Suprapubic skin (tissue), 4 donors: ENCODE measurements at regions not wholly inside any gene's neighbourhood (a gene's known extent, or its start where the extent isn't known, plus 50 kb on each side); places are given as distances from the start of the nearest gene placed in this dataset.

Experiments used
- DNase-seq, 2 donors: peaks; one replicate each; pipeline ENCODE4 v3.0.0-alpha.2; 2019; ENCODE audit warnings: low spot score in 2 of 2
- H3K27ac ChIP-seq: fragments of 200-600 bp; sonication (generic); one replicate; pipeline ENCODE4 v1.5.1; 2019
- H3K27me3 ChIP-seq: fragments of 200-600 bp; sonication (generic); one replicate; pipeline ENCODE4 v1.5.1; 2019
- H3K36me3 ChIP-seq: fragments of 200-600 bp; sonication (generic); one replicate; pipeline ENCODE4 v1.5.1; 2019
- H3K4me1 ChIP-seq: fragments of 200-600 bp; sonication (generic); one replicate; pipeline ENCODE4 v1.5.1; 2019
- H3K4me3 ChIP-seq: fragments of 200-600 bp; sonication (generic); one replicate; pipeline ENCODE4 v1.5.1; 2019; ENCODE audit warnings: mild to moderate bottlenecking
- H3K9me3 ChIP-seq: fragments of 200-600 bp; sonication (generic); one replicate; pipeline ENCODE4 v1.5.1; 2019
- EP300 ChIP-seq: sonication (generic); formaldehyde crosslinking; IDR thresholded peaks from one replicate; pipeline ENCODE4 v1.6.1; 2017; ENCODE audit warnings: antibody characterized with exemption
- POLR2A ChIP-seq, 2 donors: fragments of 450-650 bp; IDR thresholded peaks; one replicate each; pipeline ENCODE4 v1.6.1; 2017; ENCODE audit warnings: antibody characterized with exemption in 2 of 2, mild to moderate bottlenecking in 2 of 2, moderate library complexity in 2 of 2
- POLR2AphosphoS5 ChIP-seq, 3 donors: sonication (generic); formaldehyde crosslinking; IDR thresholded peaks; one replicate each; pipeline ENCODE4 v1.6.1; 2017; ENCODE audit warnings: antibody characterized with exemption in 3 of 3
- WGBS: methylation state at CpG from one replicate; pipeline ENCODE4 v1.1.5; 2018; 5-methylcytosine and 5-hydroxymethylcytosine counted together
- TF ChIP-seq, protein P1 (sequence below), 2 donors: fragments of 200-600 bp in 1 of 2; fragments of 450-650 bp in 1 of 2; sonication (generic) in 1 of 2; IDR thresholded peaks; one replicate each; pipeline ENCODE4 v1.5.1; 2016 to 2019; ENCODE audit warnings: antibody characterized with exemption in 2 of 2, mild to moderate bottlenecking in 1 of 2, moderate library complexity in 1 of 2

- peaks cover 10% of the 10 kb centered on the region for H3K4me1 ChIP-seq
- 87% methylated on average over 12 of the region's 14 CpGs for WGBS
- no peak overlapping the region for H3K4me3 ChIP-seq
- no peaks in the 10 kb centered on the region for H3K36me3 ChIP-seq
- H3K27ac ChIP-seq, result no peak overlapping the region
- no peaks in the 10 kb centered on the region for H3K9me3 ChIP-seq
- DNase-seq, result no peak
- no peak for TF ChIP-seq POLR2AphosphoS5 (IDR thresholded peaks at IDR 0.05)
- TF ChIP-seq EP300, result no peak
- TF ChIP-seq, protein P1, sequence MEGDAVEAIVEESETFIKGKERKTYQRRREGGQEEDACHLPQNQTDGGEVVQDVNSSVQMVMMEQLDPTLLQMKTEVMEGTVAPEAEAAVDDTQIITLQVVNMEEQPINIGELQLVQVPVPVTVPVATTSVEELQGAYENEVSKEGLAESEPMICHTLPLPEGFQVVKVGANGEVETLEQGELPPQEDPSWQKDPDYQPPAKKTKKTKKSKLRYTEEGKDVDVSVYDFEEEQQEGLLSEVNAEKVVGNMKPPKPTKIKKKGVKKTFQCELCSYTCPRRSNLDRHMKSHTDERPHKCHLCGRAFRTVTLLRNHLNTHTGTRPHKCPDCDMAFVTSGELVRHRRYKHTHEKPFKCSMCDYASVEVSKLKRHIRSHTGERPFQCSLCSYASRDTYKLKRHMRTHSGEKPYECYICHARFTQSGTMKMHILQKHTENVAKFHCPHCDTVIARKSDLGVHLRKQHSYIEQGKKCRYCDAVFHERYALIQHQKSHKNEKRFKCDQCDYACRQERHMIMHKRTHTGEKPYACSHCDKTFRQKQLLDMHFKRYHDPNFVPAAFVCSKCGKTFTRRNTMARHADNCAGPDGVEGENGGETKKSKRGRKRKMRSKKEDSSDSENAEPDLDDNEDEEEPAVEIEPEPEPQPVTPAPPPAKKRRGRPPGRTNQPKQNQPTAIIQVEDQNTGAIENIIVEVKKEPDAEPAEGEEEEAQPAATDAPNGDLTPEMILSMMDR (IDR thresholded peaks at IDR 0.05), result no peak
- no peak for TF ChIP-seq POLR2A (IDR thresholded peaks at IDR 0.05)
- H3K27me3 ChIP-seq, result no peaks in the 10 kb centered on the region
Measured at GRCh38 chr18:46344416-46345180, 240.4 kb downstream of the HAUS1 start.

DNA sequence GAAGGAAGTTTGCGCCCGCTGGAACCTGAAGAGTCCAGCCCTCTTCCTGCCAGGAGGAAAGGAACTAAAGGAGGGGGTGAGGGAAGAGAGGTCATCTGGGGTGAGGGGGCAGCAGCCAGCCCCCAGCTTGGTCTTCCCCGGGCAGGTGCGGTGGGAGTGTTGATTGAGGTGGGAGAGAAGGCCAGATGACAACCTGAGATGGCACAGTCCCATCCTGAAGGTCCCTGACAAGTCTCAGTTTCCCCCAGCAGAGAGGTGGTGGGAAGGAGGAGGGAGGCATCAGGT is 240.9 kb downstream of the HAUS1 start:
- Histone ChIP-seq H3K4me3 (no peak overlapping the region), H3K9me3 (no peaks in the 10 kb centered on the region), H3K36me3 (no peaks in the 10 kb centered on the region), H3K27ac (no peak overlapping the region), H3K4me1 (peaks cover 10% of the 10 kb centered on the region), H3K27me3 (no peaks in the 10 kb centered on the region)
- WGBS, result 82% methylated on average over 4 of the region's 4 CpGs
- TF ChIP-seq POLR2A (IDR thresholded peaks at IDR 0.05), result no peak
- TF ChIP-seq, protein P1 (IDR thresholded peaks at IDR 0.05), result no peak
- no peak for TF ChIP-seq EP300
- no peak for TF ChIP-seq POLR2AphosphoS5 (IDR thresholded peaks at IDR 0.05)
- DNase-seq, result no peak

- Histone ChIP-seq H3K27ac (no peak overlapping the region), H3K4me1 (peaks cover 10% of the 10 kb centered on the region), H3K27me3 (no peaks in the 10 kb centered on the region), H3K36me3 (no peaks in the 10 kb centered on the region), H3K4me3 (no peak overlapping the region), H3K9me3 (no peaks in the 10 kb centered on the region)
- no peak for DNase-seq
- TF ChIP-seq POLR2A (IDR thresholded peaks at IDR 0.05) (no peak), POLR2AphosphoS5 (IDR thresholded peaks at IDR 0.05) (no peak), EP300 (no peak)
- TF ChIP-seq, protein P1 (IDR thresholded peaks at IDR 0.05), result no peak
- WGBS, result 96% methylated on average over 6 of the region's 6 CpGs
Measured at GRCh38 chr18:46346213-46346612, 242.0 kb downstream of the HAUS1 start.

DNA sequence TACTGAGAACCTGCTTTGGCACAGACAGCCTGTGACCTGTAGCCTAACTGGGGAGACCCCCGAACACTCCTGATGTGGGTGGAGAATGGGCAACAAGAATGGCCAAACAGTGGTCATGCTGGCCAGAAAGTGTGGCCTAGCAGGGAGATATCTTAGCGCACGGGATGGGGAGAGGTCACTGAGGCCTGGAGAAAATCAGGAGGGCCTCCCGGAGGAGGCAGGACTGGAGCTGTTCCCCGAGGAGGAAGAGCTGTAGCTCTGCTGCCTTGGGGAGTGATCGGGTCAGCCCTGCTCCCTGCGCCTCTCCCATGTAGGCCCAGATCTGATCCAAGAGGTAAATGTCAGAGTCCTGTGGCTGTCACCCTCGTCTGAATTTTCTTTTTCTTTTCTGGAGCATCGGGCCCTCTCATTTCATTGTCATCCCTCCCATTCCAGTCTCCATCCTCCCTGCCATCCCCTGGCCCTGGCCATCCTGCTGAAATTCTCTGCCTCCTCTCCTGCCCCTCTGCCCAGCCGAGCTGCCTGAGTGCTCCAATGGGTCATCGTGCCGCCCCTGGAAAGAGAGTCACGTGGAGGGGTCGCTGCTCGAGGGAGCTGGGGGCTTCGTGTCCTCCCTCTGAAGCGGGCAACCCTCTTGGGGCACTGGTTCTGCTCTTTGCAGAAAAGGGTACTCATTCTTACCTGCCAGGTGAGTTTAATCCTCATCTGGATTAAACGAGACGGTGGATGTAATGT is 242.9 kb downstream of the HAUS1 start:
- Histone ChIP-seq H3K27me3 (no peaks in the 10 kb centered on the region), H3K27ac (no peak overlapping the region), H3K4me1 (peaks cover 10% of the 10 kb centered on the region), H3K4me3 (no peak overlapping the region), H3K9me3 (no peaks in the 10 kb centered on the region), H3K36me3 (no peaks in the 10 kb centered on the region)
- TF ChIP-seq POLR2A (IDR thresholded peaks at IDR 0.05), result no peak
- TF ChIP-seq, protein P1 (IDR thresholded peaks at IDR 0.05), result no peak
- no peak for TF ChIP-seq EP300
- no peak for TF ChIP-seq POLR2AphosphoS5 (IDR thresholded peaks at IDR 0.05)
- WGBS, result 90% methylated on average over 19 of the region's 19 CpGs
- DNase-seq, result no peak

DNA sequence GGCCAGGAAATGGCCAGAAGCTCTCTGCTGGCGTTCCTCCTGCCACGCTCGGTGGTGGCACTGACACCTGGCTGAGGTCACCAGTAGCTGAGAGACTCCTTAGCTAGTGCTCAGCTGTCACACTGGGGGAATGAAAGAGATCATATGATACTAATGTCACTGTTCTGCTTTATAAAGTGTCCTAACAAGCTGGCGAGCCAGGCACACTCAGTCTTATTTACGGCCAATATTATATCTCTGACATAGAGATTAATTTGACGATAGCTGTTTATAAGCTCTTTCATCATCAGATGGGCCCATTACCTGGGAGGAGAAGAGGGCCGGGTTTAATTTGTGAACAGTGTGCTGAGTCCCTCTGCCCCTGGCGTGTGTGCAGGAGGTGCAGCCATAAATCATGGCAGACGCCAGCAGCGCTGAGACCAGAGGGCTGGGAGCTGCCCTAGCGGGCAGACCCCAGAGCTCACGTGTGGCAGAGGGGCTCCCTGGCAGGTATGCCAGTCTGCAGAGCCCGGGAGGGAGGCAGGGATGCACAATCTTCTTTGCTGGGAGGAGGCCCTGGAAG is 246.5 kb downstream of the HAUS1 start:
- Histone ChIP-seq H3K4me1 (no peaks in the 10 kb centered on the region), H3K4me3 (no peak overlapping the region), H3K27me3 (no peaks in the 10 kb centered on the region), H3K27ac (no peak overlapping the region), H3K36me3 (no peaks in the 10 kb centered on the region), H3K9me3 (no peaks in the 10 kb centered on the region)
- WGBS, result 65% methylated on average over 9 of the region's 13 CpGs
- no peak for DNase-seq
- TF ChIP-seq EP300 (no peak), POLR2A (IDR thresholded peaks at IDR 0.05) (no peak), POLR2AphosphoS5 (IDR thresholded peaks at IDR 0.05) (no peak)
- TF ChIP-seq, protein P1 (IDR thresholded peaks at IDR 0.05), result no peak
